DOHH2 (cell line): ENCODE measurements at regions not wholly inside any gene's neighbourhood (a gene's known extent, or its start where the extent isn't known, plus 50 kb on each side); places are given as distances from the start of the nearest gene placed in this dataset.

Experiments
- EZH2phosphoT487 ChIP-seq: fragments of 200-600 bp; sonication (generic); IDR thresholded peaks from 2 replicates; pipeline ENCODE4 v1.6.1; 2017; ENCODE audit warnings: borderline replicate concordance, mild to moderate bottlenecking, antibody characterized with exemption, low read length, moderate library complexity, mixed read lengths
- TF ChIP-seq, protein P1 (sequence below): fragments of 200-600 bp; sonication (generic); IDR thresholded peaks from one replicate; pipeline ENCODE4 v1.5.1; 2014; ENCODE audit warnings: antibody characterized with exemption, mild to moderate bottlenecking, low read depth, low read length; ENCODE audit not compliant: poor library complexity, severe bottlenecking

DNA sequence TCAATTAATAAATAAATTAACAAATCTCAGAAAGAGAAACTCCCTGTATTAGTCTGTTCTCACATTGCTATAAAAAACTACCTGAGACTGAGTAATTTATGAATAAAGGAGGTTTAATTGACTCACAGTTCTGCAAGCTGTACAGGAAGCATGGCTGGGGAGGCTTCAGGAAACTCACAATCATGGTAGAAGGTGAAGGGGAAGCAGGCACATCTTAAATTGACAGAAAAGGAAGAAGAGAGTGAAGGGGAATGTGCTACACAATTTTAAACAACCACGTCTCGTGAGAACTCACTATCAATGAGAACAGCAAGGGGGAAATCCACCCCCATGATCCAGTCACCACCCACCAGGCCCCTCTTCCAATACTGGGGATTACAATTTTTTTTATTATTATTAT lies 358.3 kb upstream of the KIAA1217 start:
- TF ChIP-seq, protein P1, sequence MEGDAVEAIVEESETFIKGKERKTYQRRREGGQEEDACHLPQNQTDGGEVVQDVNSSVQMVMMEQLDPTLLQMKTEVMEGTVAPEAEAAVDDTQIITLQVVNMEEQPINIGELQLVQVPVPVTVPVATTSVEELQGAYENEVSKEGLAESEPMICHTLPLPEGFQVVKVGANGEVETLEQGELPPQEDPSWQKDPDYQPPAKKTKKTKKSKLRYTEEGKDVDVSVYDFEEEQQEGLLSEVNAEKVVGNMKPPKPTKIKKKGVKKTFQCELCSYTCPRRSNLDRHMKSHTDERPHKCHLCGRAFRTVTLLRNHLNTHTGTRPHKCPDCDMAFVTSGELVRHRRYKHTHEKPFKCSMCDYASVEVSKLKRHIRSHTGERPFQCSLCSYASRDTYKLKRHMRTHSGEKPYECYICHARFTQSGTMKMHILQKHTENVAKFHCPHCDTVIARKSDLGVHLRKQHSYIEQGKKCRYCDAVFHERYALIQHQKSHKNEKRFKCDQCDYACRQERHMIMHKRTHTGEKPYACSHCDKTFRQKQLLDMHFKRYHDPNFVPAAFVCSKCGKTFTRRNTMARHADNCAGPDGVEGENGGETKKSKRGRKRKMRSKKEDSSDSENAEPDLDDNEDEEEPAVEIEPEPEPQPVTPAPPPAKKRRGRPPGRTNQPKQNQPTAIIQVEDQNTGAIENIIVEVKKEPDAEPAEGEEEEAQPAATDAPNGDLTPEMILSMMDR: no peak
- no peak for TF ChIP-seq EZH2phosphoT487
